ENCODE measurements at regions not wholly inside any gene's neighbourhood (a gene's known extent, or its start where the extent isn't known, plus 50 kb on each side); places are given as distances from the start of the nearest gene placed in this dataset.

DNA sequence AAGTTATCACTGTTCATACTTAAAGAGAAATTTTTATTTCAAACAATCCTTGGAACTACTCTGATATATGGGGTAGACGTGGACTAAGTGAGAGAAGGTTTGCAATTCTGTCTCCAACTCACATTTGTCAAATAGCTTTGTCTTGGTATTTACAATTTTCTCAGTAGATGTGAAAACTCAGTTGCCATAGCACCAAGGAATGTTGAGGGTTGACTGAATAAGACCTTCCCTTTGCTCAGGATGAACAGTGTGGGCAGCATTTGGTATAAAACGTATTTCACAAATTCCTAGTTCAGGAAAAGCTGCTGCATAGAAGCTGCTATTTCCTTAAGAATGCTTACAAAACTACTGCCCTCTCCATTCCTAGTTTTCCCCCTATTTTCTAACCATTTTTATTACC, 399.5 kb downstream of the NKX6-1 start:
- ChIA-PET POLR2A (ENCODE audit: low non-redundant PET) (no interaction called here), CTCF (no interaction called here)
- DNase-seq (ENCODE audit: low spot score), result no peak
- H3K27ac ChIP-seq, result no peak overlapping the region
- TF ChIP-seq CTCF (conservative IDR thresholded peaks at IDR 0.05; ENCODE audit: low read depth), result no peak

GRCh38 chr4:84091266-84091665, 407.8 kb downstream of the NKX6-1 start:
- no peak for TF ChIP-seq CTCF (conservative IDR thresholded peaks at IDR 0.05; ENCODE audit: low read depth)
- DNase-seq (ENCODE audit: low spot score), result no peak
- POLR2A ChIA-PET (ENCODE audit: low non-redundant PET), result no interaction called here
- CTCF ChIA-PET, result no interaction called here
- no peak overlapping the region for H3K27ac ChIP-seq

DNA sequence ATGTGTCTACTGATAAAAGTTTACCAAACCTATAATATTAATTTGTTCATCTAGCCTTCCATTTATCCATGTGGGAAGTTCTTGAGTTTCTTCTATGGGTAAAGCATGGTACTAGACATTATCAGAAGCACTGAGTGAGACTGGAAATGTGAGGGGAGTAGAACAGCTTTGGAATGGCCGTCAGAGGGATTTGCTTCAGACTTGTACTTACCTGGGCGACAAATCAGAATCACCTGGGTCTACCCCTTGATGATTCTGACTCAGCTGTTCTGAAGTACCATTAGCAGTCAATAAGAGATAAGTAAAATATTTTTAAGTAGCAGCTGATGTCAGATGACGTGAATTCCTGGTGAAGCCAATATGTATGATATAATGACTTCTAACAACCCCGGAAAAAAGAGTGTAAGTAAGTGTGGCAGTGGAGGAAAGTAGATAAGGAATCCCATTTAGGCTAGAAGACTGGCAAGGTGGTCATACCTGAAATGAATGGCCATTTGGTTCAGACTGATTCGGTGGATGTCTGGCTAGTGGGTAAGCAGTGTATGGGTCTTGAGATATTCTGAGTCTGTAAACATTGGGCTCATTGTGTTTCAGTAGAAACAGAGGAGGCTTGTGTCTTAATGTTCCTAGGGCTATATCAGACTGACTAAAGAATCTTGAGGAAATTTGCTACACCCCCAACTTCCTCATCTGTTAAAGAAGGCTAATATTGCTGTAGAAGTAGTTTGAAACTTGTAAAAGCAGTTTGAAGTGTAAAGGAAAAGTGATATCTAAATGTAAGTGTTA, 409.2 kb downstream of the NKX6-1 start:
- H3K27ac ChIP-seq, result no peak overlapping the region
- no peak for TF ChIP-seq CTCF (conservative IDR thresholded peaks at IDR 0.05; ENCODE audit: low read depth)
- DNase-seq (ENCODE audit: low spot score), result no peak
- ChIA-PET POLR2A (ENCODE audit: low non-redundant PET) (no interaction called here), CTCF (no interaction called here)

DNA sequence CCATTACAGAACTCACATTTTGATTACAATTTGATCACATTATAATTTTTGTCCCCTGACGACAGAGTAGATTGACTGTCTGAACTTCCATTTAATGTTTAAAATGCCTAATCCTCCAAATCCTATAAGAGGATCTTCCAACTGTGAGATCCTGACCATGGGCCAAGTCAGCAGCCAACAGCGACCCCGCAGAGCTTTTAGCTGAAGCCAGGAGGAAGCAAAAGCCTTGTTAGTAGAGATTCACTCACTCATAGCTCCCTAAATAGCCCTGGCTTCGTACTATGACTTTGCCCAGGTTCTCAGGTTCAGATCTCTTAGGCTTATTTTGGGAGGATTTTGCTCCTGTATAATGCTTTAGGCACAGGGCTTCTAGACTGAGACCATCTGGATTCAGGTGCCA, 413.1 kb downstream of the NKX6-1 start:
- H3K27ac ChIP-seq, result no peak overlapping the region
- ChIA-PET POLR2A (ENCODE audit: low non-redundant PET) (no interaction called here), CTCF (interaction anchor here (0.7 kb wide), 2 partner anchors 231 to 1958 kb away, joined by 3 to 4 read pairs; no protein-coding TSS in a partner anchor)
- no peak for TF ChIP-seq CTCF (conservative IDR thresholded peaks at IDR 0.05; ENCODE audit: low read depth)
- no peak for DNase-seq (ENCODE audit: low spot score)

- ChIA-PET POLR2A (ENCODE audit: low non-redundant PET) (no interaction called here), CTCF (no interaction called here)
- DNase-seq (ENCODE audit: low spot score), result no peak
- TF ChIP-seq CTCF (conservative IDR thresholded peaks at IDR 0.05; ENCODE audit: low read depth), result no peak
- H3K27ac ChIP-seq, result no peak overlapping the region
Observed at GRCh38 chr4:84070289-84070688, 428.8 kb downstream of the NKX6-1 start.

- H3K27ac ChIP-seq, result no peak overlapping the region
- ChIA-PET POLR2A (ENCODE audit: low non-redundant PET) (no interaction called here), CTCF (no interaction called here)
- no peak for DNase-seq (ENCODE audit: low spot score)
- TF ChIP-seq CTCF (conservative IDR thresholded peaks at IDR 0.05; ENCODE audit: low read depth), result no peak
Observed at GRCh38 chr4:84063619-84064018, 435.5 kb downstream of the NKX6-1 start.
